ENCODE measurements at regions not wholly inside any gene's neighbourhood (a gene's known extent, or its start where the extent isn't known, plus 50 kb on each side); places are given as distances from the start of the nearest gene placed in this dataset.
A peak's percentile ranks its signal among the peaks of the same experiment; 100 is the strongest.

GRCh38 chr9:109966643-109967368 is 186.8 kb downstream of the PALM2AKAP2 start:
- Histone ChIP-seq H3K27ac (no peak overlapping the region), H3K27me3 (no peaks in the 10 kb centered on the region), H3K36me3 (no peaks in the 10 kb centered on the region), H3K4me1 (peaks cover 0 to 13% (median 5%) of the 10 kb centered on the region in 3 donors), H3K9me3 (no peaks in the 10 kb centered on the region), H3K4me3 (no peak overlapping the region)
- ATAC-seq: no peak
- TF ChIP-seq POLR2A (IDR thresholded peaks at IDR 0.05): no peak
- no peak for TF ChIP-seq CTCF (IDR thresholded peaks at IDR 0.05)
- no peak for TF ChIP-seq EP300 (IDR thresholded peaks at IDR 0.05)
- no peak for TF ChIP-seq POLR2AphosphoS5 (IDR thresholded peaks at IDR 0.05)
- 78 to 88% methylated on average over 3 to 10 of the region's 13 CpGs for WGBS, 2 donors (ENCODE audit: low coverage in 1 of 2)

- no peaks in the 10 kb centered on the region for H3K36me3 ChIP-seq
- no peaks in the 10 kb centered on the region for H3K27me3 ChIP-seq
- H3K4me1 ChIP-seq: peaks cover 0 to 13% (median 5%) of the 10 kb centered on the region in 3 donors
- no peak overlapping the region for H3K27ac ChIP-seq
- H3K4me3 ChIP-seq: no peak overlapping the region
- WGBS, 2 donors (ENCODE audit: low coverage in 1 of 2): 46 to 93% methylated on average over 3 of the region's 8 CpGs
- no peak for ATAC-seq
- no peaks in the 10 kb centered on the region for H3K9me3 ChIP-seq
- TF ChIP-seq POLR2AphosphoS5 (IDR thresholded peaks at IDR 0.05): no peak
- no peak for TF ChIP-seq POLR2A (IDR thresholded peaks at IDR 0.05)
- TF ChIP-seq EP300 (IDR thresholded peaks at IDR 0.05): no peak
- no peak for TF ChIP-seq CTCF (IDR thresholded peaks at IDR 0.05)
Measured at GRCh38 chr9:109967651-109968642, 187.9 kb downstream of the PALM2AKAP2 start.

- H3K4me1 ChIP-seq: peaks cover 0 to 13% (median 5%) of the 10 kb centered on the region in 3 donors
Measured at GRCh38 chr9:109969011-109969410, 189.0 kb downstream of the PALM2AKAP2 start.

GRCh38 chr9:109969573-109970237 is 189.7 kb downstream of the PALM2AKAP2 start:
- Histone ChIP-seq H3K27ac (no peak overlapping the region), H3K9me3 (no peaks in the 10 kb centered on the region), H3K4me1 (peaks cover 0 to 13% (median 5%) of the 10 kb centered on the region in 3 donors), H3K36me3 (no peaks in the 10 kb centered on the region), H3K27me3 (no peaks in the 10 kb centered on the region), H3K4me3 (no peak overlapping the region)
- peak; percentile 53 for ATAC-seq
- WGBS, 2 donors (ENCODE audit: low coverage in 1 of 2): no CpG with 5 or more reads among the region's 1 CpG
- TF ChIP-seq POLR2A (IDR thresholded peaks at IDR 0.05): no peak
- TF ChIP-seq EP300 (IDR thresholded peaks at IDR 0.05): no peak
- no peak for TF ChIP-seq POLR2AphosphoS5 (IDR thresholded peaks at IDR 0.05)
- TF ChIP-seq CTCF (IDR thresholded peaks at IDR 0.05): no peak

More at GRCh38 chr9:109969011-109969410, 189.0 kb downstream of the PALM2AKAP2 start:
- TF ChIP-seq POLR2AphosphoS5 (IDR thresholded peaks at IDR 0.05) (no peak), POLR2A (IDR thresholded peaks at IDR 0.05) (no peak), EP300 (IDR thresholded peaks at IDR 0.05) (no peak), CTCF (IDR thresholded peaks at IDR 0.05) (peak in 1 of 4 experiments; percentile 25)
- Histone ChIP-seq H3K4me3 (no peak overlapping the region), H3K36me3 (no peaks in the 10 kb centered on the region), H3K27me3 (no peaks in the 10 kb centered on the region), H3K9me3 (no peaks in the 10 kb centered on the region), H3K27ac (no peak overlapping the region)
- WGBS, 2 donors (ENCODE audit: low coverage in 1 of 2): 69 to 74% methylated on average over 3 of the region's 4 CpGs
- peak; percentile 63 for ATAC-seq
